HG03039 (cell line): ENCODE measurements at regions not wholly inside any gene's neighbourhood (a gene's known extent, or its start where the extent isn't known, plus 50 kb on each side); places are given as distances from the start of the nearest gene placed in this dataset.
"Not testable (repeated sequence)": the region's sequence is repeated elsewhere in the genome, so short reads cannot be mapped to it uniquely, and the experiment has no call there.

Experiments used
- ATAC-seq: cut with Tn5 transposase; IDR thresholded peaks from one replicate; pipeline ENCODE4 v1.9.1; 2021; ENCODE audit warnings: mild to moderate bottlenecking, moderate library complexity; ENCODE audit not compliant: unreplicated experiment

GRCh38 chr18:70414315-70414900 lies 125.6 kb downstream of the SOCS6 start:
- ATAC-seq = no peak

- ATAC-seq = no peak
Measured at GRCh38 chr18:70413455-70413854, 124.6 kb downstream of the SOCS6 start.

GRCh38 chr18:70411876-70412435 lies 123.1 kb downstream of the SOCS6 start:
- no peak for ATAC-seq

GRCh38 chr18:70411307-70411706 lies 122.5 kb downstream of the SOCS6 start:
- no peak for ATAC-seq

GRCh38 chr18:70405052-70405451 lies 116.2 kb downstream of the SOCS6 start:
- ATAC-seq = no peak

GRCh38 chr18:70400476-70400875 lies 111.6 kb downstream of the SOCS6 start:
- ATAC-seq = no peak

GRCh38 chr18:70398076-70398475 lies 109.2 kb downstream of the SOCS6 start:
- ATAC-seq = no peak

- no peak for ATAC-seq
Measured at GRCh38 chr18:70397259-70397925, 108.5 kb downstream of the SOCS6 start.

- ATAC-seq = not testable (repeated sequence)
Measured at GRCh38 chr18:70395771-70396170, 106.9 kb downstream of the SOCS6 start.

- ATAC-seq = no peak
Measured at GRCh38 chr18:70394672-70395071, 105.8 kb downstream of the SOCS6 start.

- ATAC-seq = no peak
Measured at GRCh38 chr18:70390371-70391090, 101.7 kb downstream of the SOCS6 start.

GRCh38 chr18:70389036-70389435 lies 100.2 kb downstream of the SOCS6 start:
- not testable (repeated sequence) for ATAC-seq

GRCh38 chr18:70387027-70387426 lies 98.2 kb downstream of the SOCS6 start:
- no peak for ATAC-seq

GRCh38 chr18:70386582-70386981 lies 97.7 kb downstream of the SOCS6 start:
- no peak for ATAC-seq

GRCh38 chr18:70385474-70385873 lies 96.6 kb downstream of the SOCS6 start:
- no peak for ATAC-seq

- ATAC-seq = no peak
Measured at GRCh38 chr18:70384181-70384790, 95.4 kb downstream of the SOCS6 start.

GRCh38 chr18:70382992-70383717 lies 94.3 kb downstream of the SOCS6 start:
- no peak for ATAC-seq

GRCh38 chr18:70382017-70382416 lies 93.2 kb downstream of the SOCS6 start:
- ATAC-seq = no peak

- no peak for ATAC-seq
Measured at GRCh38 chr18:70380915-70381896, 92.4 kb downstream of the SOCS6 start.
